GM11168 (cell line): ENCODE measurements at regions not wholly inside any gene's neighbourhood (a gene's known extent, or its start where the extent isn't known, plus 50 kb on each side); places are given as distances from the start of the nearest gene placed in this dataset.
"Not testable (repeated sequence)": the region's sequence is repeated elsewhere in the genome, so short reads cannot be mapped to it uniquely, and the experiment has no call there.

Experiments used
- in situ Hi-C: fragments of 300-500 bp; cut with MboI; formaldehyde crosslinking; loops from one replicate; pipeline ENCODE4 v1.12.0; 2022; ENCODE audit warnings: low sequenced_read_pairs; ENCODE audit not compliant: unreplicated experiment

DNA sequence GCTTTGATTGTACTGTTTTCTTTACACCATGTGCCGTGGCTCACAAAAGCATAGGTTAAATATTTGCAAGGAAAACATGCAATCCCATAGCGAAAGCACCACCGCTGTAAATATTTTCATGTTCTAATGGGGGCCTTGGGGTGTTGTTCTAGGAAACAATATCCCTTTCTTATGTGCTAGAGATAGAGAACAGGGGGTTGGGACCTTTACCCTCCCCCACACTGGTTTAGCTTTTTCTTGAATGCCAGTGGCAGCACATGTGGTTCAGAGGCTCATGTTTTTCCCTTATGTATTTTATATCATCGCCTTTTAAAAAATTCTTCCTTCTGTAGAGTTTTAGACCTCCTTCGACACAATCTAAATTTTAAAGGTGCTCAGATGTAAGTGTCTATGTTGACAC, 422.6 kb upstream of the TENM3 start:
- in situ Hi-C loops = no loop called here

DNA sequence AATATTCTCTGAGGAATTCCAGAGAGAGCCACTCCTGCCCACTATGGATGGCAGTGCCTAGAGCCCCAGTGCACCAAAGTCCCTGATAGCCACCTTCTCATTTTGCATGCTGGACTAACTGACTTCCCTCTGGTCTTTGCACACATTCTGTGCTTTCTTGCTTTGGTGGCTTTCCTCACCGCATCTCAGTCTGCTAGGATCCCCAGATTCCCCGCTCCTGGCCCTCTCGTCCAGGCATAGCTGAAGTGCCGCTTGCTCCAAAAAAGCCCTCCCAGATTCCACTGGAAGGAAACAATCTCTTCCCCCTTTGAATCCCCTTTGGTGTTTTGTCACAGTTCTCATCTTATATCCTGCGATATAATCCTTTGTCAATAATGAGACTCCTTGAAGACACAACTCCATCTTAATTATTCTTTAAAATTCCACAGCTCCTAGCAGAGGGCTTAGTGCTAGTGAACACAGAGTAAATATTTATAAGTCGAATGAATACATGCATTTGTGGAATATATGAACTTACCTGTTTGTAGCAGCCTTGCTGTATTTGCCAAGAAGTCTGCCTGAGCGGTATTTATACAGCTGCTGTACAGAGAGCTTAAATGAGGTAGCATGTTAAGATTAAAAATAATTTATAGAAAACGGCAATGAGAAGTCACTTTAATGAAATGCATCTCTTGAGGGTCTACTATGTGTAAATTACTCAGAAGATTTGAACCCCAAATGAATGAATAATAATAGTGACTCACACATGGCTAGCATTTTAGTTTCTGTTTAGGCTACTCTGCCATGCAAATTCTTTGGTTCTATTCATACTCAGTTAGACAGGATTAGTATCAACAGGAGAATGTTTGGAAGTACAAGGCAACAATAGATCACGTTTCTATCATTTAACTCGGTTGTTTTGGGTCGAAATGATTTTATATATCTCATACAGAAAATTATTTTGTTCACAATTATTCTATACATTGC, 421.9 kb upstream of the TENM3 start:
- in situ Hi-C loops = no loop called here

GRCh38 chr4:181822005-181822375, 421.2 kb upstream of the TENM3 start:
- in situ Hi-C loops = no loop called here

- in situ Hi-C loops = no loop called here
Measured at GRCh38 chr4:181823183-181823582, 420.0 kb upstream of the TENM3 start.

- in situ Hi-C loops = no loop called here
Measured at GRCh38 chr4:181823645-181824044, 419.6 kb upstream of the TENM3 start.

- in situ Hi-C loops = no loop called here
Measured at GRCh38 chr4:181825564-181825963, 417.6 kb upstream of the TENM3 start.

DNA sequence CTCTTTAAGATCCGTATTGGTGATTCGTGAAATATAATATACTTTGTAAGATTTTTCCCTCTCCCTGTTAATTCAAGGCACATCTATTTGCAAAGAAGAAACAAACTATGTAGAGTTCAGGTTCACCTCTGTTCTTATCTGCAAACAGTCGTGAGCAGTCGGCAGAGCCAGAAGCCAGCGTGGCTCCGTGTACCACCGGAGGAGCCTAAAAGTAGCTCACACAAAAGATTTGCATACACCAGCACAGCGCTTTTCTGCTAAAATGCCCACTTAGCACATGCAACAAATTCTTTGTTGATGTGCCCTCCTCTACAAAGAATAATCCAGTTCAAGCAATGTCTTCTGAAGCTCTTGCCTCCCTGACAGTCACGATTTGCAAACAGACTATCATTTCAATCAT, 416.0 kb upstream of the TENM3 start:
- in situ Hi-C loops = no loop called here

- in situ Hi-C loops = no loop called here
Measured at GRCh38 chr4:181830404-181831035, 412.7 kb upstream of the TENM3 start.

GRCh38 chr4:181834071-181834470, 409.1 kb upstream of the TENM3 start:
- in situ Hi-C loops = no loop called here

- in situ Hi-C loops = no loop called here
Measured at GRCh38 chr4:181835348-181835747, 407.9 kb upstream of the TENM3 start.

DNA sequence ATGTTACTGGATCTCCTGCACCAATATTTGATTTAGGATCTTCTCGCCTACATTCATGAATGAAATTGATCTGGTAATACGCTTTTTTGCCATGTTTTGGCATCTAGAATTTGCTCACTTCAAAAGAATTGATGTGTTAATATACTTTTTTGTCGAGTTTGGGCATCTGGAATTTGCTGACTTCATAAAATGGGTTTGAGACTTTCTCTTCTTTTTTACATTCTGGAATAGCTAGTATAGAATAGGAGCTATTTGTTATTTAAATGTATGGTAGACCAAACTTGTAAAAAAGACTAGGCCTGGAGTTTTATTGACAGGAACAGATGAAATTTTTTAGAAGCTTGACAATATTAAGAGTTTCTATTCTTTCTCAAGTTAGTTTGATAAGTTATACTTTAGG, 404.9 kb upstream of the TENM3 start:
- in situ Hi-C loops = no loop called here

- in situ Hi-C loops = not testable (repeated sequence)
Measured at GRCh38 chr4:181843797-181844196, 399.4 kb upstream of the TENM3 start.

DNA sequence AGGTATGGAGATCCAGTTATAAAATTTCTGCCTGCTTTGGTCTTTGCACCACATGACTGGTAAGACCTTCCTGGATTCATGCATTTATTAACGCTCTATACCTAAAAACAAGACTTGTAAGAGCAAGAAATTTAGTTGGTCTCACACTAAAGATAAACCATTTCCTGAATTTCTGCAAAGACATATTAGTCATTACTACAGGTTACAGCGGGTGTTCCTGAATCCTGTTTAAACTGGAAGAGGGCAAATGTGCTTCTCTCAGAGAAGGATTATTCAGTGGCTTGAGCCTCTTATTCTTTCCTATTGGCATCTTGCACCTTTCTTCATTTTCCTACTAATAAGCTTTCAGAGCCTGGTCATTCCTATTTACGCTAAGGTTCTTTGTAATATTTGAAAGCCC, 397.6 kb upstream of the TENM3 start:
- in situ Hi-C loops = no loop called here

GRCh38 chr4:181846934-181847333, 396.3 kb upstream of the TENM3 start:
- in situ Hi-C loops = no loop called here

DNA sequence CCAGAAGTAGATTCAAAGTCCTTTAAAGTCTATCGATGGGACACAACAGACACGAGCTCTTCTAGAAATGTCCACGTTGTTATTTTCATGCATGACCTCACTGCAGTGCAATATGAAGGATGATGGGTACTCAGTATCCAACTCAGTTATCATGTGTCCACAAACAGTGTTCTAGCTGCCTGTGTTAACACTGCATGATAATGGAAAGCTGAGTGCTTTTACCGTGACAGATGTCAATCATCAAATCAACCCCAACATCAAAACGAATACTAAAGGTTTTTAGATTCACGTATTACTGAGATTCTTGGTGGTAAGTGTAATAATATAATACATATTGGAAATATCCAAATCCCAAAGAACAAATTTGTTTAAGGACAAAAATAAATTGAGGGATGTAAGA, 394.8 kb upstream of the TENM3 start:
- in situ Hi-C loops = no loop called here

DNA sequence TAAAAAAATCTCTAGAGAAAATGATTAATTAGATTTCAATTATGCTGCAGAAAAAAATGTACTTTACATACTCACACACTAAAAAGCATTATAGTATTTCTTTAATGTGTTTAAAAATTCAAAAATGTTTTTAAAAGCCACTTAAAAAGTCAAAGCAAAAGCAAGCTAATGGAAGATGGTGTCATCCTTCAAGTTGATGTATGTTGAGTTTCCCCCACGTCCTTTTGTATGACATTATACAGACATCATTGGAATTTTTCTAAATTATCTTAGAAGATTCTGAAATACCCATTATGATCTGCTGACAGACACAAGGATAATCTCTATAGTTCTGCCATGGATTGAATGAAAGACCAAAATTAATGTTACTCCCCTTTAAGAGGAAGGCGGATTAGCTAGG, 393.7 kb upstream of the TENM3 start:
- in situ Hi-C loops = no loop called here

GRCh38 chr4:181853881-181854511, 389.2 kb upstream of the TENM3 start:
- in situ Hi-C loops = no loop called here

GRCh38 chr4:181855307-181855706, 387.9 kb upstream of the TENM3 start:
- in situ Hi-C loops = no loop called here

- in situ Hi-C loops = not testable (repeated sequence)
Measured at GRCh38 chr4:181857471-181857870, 385.7 kb upstream of the TENM3 start.

GRCh38 chr4:181858741-181859140, 384.5 kb upstream of the TENM3 start:
- in situ Hi-C loops = no loop called here

GRCh38 chr4:181859439-181859838, 383.8 kb upstream of the TENM3 start:
- in situ Hi-C loops = no loop called here
